ENCODE measurements at regions not wholly inside any gene's neighbourhood (a gene's known extent, or its start where the extent isn't known, plus 50 kb on each side); places are given as distances from the start of the nearest gene placed in this dataset.

DNA sequence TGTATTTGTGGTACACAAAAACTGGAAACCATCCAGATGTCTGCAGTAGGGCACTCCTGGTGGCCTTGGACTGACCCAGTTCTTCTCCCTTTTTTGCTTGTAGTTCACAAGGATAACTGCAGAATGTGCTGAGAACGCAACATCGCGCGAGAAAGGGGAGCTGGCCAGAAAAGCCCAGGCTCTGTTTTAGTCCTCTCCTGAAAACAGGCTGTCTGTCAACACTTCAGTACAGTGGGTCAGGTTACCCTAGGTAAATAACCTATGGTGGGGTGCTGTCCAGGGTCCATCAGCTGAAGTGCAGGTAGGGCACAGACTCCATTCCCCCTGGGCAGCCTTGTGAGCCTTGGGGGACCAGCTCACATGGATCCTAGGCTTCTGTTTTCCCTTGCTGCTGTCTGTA is 495.8 kb downstream of the MDFIC start:
- DNase-seq = no peak
- H3K27me3 Mint-ChIP-seq (ENCODE audit: low read depth) = no peaks in the 10 kb centered on the region
- no peak overlapping the region for H3K27ac Mint-ChIP-seq
- H3K36me3 Mint-ChIP-seq (ENCODE audit: insufficient read depth in 2 of 2) = no peaks in the 10 kb centered on the region
- no peaks in the 10 kb centered on the region for H3K4me1 Mint-ChIP-seq (ENCODE audit: low read depth)
- no peak for ATAC-seq (replicated peaks in 1 of 2)
- H3K4me3 Mint-ChIP-seq = no peak overlapping the region
- H3K9me3 Mint-ChIP-seq = no peaks in the 10 kb centered on the region

DNA sequence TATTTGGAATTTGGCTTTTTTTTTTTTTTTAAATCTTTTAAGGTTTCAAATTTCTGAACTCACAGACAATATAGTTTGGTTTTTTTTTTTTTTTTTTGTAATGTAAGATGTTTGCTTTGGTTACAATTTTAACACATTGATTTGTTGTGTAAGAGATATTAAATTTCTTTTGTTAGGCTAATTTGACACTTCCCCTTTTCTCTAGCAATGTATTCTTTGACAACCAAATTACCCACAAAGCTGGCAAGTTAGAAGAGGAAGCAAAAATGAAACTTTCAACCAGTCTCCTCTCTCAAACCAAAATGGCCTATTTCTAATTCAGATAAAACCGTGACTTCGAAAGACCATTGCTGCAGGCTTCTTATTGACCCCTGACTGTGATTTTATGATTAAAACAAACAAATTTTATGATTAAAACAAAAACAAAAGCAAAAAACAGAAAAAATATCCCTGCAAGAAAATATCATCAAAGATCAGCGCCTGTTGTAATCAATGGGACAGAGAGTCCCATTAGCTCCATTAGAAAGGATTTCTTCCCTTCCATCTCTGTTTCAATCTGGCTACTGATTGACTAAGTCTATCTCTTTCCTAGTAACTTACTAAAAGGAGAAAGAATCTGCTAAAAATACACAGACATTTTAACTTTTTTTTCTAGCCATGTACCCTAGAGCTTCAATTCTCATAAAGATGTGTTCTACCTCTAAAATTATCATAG is 489.2 kb downstream of the MDFIC start:
- Mint-ChIP-seq H3K27me3 (ENCODE audit: low read depth) (no peaks in the 10 kb centered on the region), H3K27ac (no peak overlapping the region), H3K9me3 (no peaks in the 10 kb centered on the region), H3K4me3 (no peak overlapping the region), H3K36me3 (ENCODE audit: insufficient read depth in 2 of 2) (no peaks in the 10 kb centered on the region), H3K4me1 (ENCODE audit: low read depth) (no peaks in the 10 kb centered on the region)
- ATAC-seq (replicated peaks in 1 of 2) (no peak), DNase-seq (no peak)

DNA sequence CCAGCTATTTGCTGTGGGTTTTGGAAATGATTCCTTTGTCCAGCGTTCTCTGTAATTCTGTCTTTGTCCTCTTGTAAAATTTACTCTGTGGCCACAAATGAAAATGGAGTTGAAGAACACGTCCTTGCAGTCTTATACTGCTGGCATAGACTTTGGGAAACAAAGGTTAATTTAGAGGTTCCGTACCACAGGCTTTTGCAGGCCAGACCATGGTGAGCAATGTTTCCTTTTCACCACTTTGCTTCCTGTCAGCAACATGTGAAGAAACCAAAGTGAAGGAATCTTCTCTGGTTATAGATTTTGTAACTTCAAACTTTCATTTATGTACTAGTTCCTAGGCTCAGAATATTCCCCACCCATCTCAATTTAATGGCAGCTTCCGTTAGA is 488.5 kb downstream of the MDFIC start:
- DNase-seq (no peak), ATAC-seq (replicated peaks in 1 of 2) (no peak)
- no peaks in the 10 kb centered on the region for H3K4me1 Mint-ChIP-seq (ENCODE audit: low read depth)
- no peaks in the 10 kb centered on the region for H3K9me3 Mint-ChIP-seq
- H3K36me3 Mint-ChIP-seq (ENCODE audit: insufficient read depth in 2 of 2) = no peaks in the 10 kb centered on the region
- H3K27ac Mint-ChIP-seq = no peak overlapping the region
- no peak overlapping the region for H3K4me3 Mint-ChIP-seq
- no peaks in the 10 kb centered on the region for H3K27me3 Mint-ChIP-seq (ENCODE audit: low read depth)

DNA sequence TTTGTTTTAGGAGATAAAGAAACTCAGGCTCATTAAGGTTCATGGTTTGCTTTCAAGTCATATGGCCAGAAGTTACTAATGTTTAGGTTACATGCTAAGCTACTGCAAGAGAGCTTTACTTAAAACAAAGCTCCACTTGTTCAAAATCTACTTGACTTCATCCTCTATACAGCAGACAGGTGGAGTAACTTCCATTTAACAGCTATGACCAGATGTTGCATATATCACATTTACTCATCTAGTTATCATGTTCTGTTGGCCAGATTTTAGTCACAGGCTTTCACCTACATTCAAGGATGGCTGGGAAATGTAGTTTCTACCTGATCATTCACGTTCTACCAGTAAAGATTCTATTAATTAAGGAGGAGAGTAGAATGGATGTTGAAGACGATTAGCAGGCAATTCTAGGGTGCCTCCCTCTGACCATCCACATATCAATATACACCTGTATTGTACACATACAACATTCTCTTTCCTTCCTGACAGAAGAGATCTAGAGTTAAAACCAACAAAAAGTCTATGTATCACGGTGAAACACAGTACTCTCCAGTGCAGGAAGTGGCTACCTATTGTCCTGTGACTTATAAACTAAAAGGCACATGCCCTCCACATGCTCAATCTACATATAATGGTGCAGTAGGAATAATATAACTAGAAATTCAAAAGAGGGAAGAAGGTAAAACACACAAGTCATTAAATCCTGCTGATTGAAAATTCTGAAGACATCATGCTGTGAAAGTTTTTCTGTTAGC is 488.0 kb downstream of the MDFIC start:
- peak overlapping the region; percentile 12 for H3K27ac Mint-ChIP-seq
- no peak overlapping the region for H3K4me3 Mint-ChIP-seq
- no peaks in the 10 kb centered on the region for H3K36me3 Mint-ChIP-seq (ENCODE audit: insufficient read depth in 2 of 2)
- H3K9me3 Mint-ChIP-seq = no peaks in the 10 kb centered on the region
- H3K4me1 Mint-ChIP-seq (ENCODE audit: low read depth) = no peaks in the 10 kb centered on the region
- ATAC-seq (replicated peaks in 1 of 2) = no peak
- no peak for DNase-seq
- no peaks in the 10 kb centered on the region for H3K27me3 Mint-ChIP-seq (ENCODE audit: low read depth)

- H3K36me3 Mint-ChIP-seq (ENCODE audit: insufficient read depth in 2 of 2) = no peaks in the 10 kb centered on the region
- DNase-seq (no peak), ATAC-seq (replicated peaks in 1 of 2) (no peak)
- no peak overlapping the region for H3K4me3 Mint-ChIP-seq
- no peaks in the 10 kb centered on the region for H3K4me1 Mint-ChIP-seq (ENCODE audit: low read depth)
- peaks cover 2% of the 10 kb centered on the region in 2 donors for H3K9me3 Mint-ChIP-seq
- peaks cover 5% of the 10 kb centered on the region for H3K27me3 Mint-ChIP-seq (ENCODE audit: low read depth)
- no peak overlapping the region for H3K27ac Mint-ChIP-seq
Measured at GRCh38 chr7:115406219-115406618, 484.3 kb downstream of the MDFIC start.

GRCh38 chr7:115387137-115387536 is 465.2 kb downstream of the MDFIC start:
- H3K4me1 Mint-ChIP-seq (ENCODE audit: low read depth) = no peaks in the 10 kb centered on the region
- H3K4me3 Mint-ChIP-seq = no peak overlapping the region
- DNase-seq (no peak), ATAC-seq (replicated peaks in 1 of 2) (no peak)
- no peak overlapping the region for H3K27ac Mint-ChIP-seq
- no peaks in the 10 kb centered on the region for H3K9me3 Mint-ChIP-seq
- H3K36me3 Mint-ChIP-seq (ENCODE audit: insufficient read depth in 2 of 2) = no peaks in the 10 kb centered on the region
- no peaks in the 10 kb centered on the region for H3K27me3 Mint-ChIP-seq (ENCODE audit: low read depth)

- no peaks in the 10 kb centered on the region for H3K4me1 Mint-ChIP-seq (ENCODE audit: low read depth)
- H3K9me3 Mint-ChIP-seq = no peaks in the 10 kb centered on the region
- H3K27ac Mint-ChIP-seq = no peak overlapping the region
- no peak for DNase-seq
- no peak overlapping the region for H3K4me3 Mint-ChIP-seq
- H3K27me3 Mint-ChIP-seq (ENCODE audit: low read depth) = peaks cover 6% of the 10 kb centered on the region
- no peaks in the 10 kb centered on the region for H3K36me3 Mint-ChIP-seq (ENCODE audit: insufficient read depth in 2 of 2)
- ATAC-seq (replicated peaks in 1 of 2) = no peak
Measured at GRCh38 chr7:115379321-115379720, 457.4 kb downstream of the MDFIC start.

DNA sequence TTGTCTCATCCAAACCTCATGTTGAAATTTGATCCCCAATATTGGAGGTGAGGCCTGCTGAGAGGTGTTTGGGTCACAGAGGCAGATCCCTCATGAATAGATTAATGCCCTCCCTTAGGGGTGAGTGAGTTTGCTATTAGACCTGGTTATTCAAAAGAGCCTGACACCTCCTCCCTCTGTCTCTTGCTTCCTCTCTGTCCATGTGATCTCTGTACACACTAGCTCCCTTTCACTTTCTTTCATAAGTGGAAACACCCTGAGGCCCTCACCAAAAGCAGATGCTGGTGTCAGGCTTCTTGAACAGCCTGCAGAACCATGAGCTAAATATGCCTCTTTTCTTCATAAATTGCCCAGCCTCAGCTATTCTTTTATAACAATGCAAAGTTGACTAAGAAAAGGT is 447.1 kb downstream of the MDFIC start:
- no peaks in the 10 kb centered on the region for H3K27me3 Mint-ChIP-seq (ENCODE audit: low read depth)
- H3K36me3 Mint-ChIP-seq (ENCODE audit: insufficient read depth in 2 of 2) = no peaks in the 10 kb centered on the region
- DNase-seq (no peak), ATAC-seq (replicated peaks in 1 of 2) (no peak)
- H3K4me3 Mint-ChIP-seq = no peak overlapping the region
- no peak overlapping the region for H3K27ac Mint-ChIP-seq
- H3K9me3 Mint-ChIP-seq = peaks cover 0 to 3% of the 10 kb centered on the region in 2 donors
- H3K4me1 Mint-ChIP-seq (ENCODE audit: low read depth) = no peaks in the 10 kb centered on the region

- Mint-ChIP-seq H3K27me3 (ENCODE audit: low read depth) (no peaks in the 10 kb centered on the region), H3K27ac (no peak overlapping the region), H3K4me1 (ENCODE audit: low read depth) (no peaks in the 10 kb centered on the region), H3K4me3 (no peak overlapping the region), H3K36me3 (ENCODE audit: insufficient read depth in 2 of 2) (no peaks in the 10 kb centered on the region), H3K9me3 (peaks cover 0 to 3% of the 10 kb centered on the region in 2 donors)
- DNase-seq = no peak
- no peak for ATAC-seq (replicated peaks in 1 of 2)
Measured at GRCh38 chr7:115363916-115364315, 442.0 kb downstream of the MDFIC start.

DNA sequence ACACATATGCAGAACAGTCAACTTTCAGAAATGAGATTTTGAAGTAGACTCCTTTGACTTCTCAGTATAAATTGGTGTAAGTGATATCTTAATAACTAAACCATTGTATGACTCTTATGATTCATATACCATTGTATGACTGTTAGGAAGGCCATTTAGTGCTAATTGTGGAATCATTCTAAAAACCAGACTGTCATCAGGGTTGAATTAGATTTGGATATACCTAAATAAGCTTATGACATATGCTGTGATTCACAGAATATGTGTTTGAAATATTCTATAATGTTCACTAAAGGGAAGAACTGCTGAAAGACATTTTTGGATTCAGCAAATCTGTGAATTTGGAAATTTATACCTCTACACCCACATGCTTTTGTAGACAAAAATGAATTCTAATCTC is 438.1 kb downstream of the MDFIC start:
- DNase-seq = no peak
- H3K27ac Mint-ChIP-seq = no peak overlapping the region
- no peaks in the 10 kb centered on the region for H3K36me3 Mint-ChIP-seq (ENCODE audit: insufficient read depth in 2 of 2)
- H3K4me1 Mint-ChIP-seq (ENCODE audit: low read depth) = no peaks in the 10 kb centered on the region
- H3K9me3 Mint-ChIP-seq = no peaks in the 10 kb centered on the region
- H3K27me3 Mint-ChIP-seq (ENCODE audit: low read depth) = no peaks in the 10 kb centered on the region
- ATAC-seq (replicated peaks in 1 of 2) = no peak
- H3K4me3 Mint-ChIP-seq = no peak overlapping the region

GRCh38 chr7:115359119-115359518 is 437.2 kb downstream of the MDFIC start:
- ATAC-seq (replicated peaks in 1 of 2) (no peak), DNase-seq (no peak)
- Mint-ChIP-seq H3K27me3 (ENCODE audit: low read depth) (no peaks in the 10 kb centered on the region), H3K4me1 (ENCODE audit: low read depth) (no peaks in the 10 kb centered on the region), H3K27ac (no peak overlapping the region), H3K36me3 (ENCODE audit: insufficient read depth in 2 of 2) (no peaks in the 10 kb centered on the region), H3K4me3 (no peak overlapping the region), H3K9me3 (no peaks in the 10 kb centered on the region)

- no peaks in the 10 kb centered on the region for H3K4me1 Mint-ChIP-seq (ENCODE audit: low read depth)
- H3K36me3 Mint-ChIP-seq (ENCODE audit: insufficient read depth in 2 of 2) = no peaks in the 10 kb centered on the region
- ATAC-seq (replicated peaks in 1 of 2) = no peak
- no peaks in the 10 kb centered on the region for H3K27me3 Mint-ChIP-seq (ENCODE audit: low read depth)
- no peaks in the 10 kb centered on the region for H3K9me3 Mint-ChIP-seq
- no peak overlapping the region for H3K27ac Mint-ChIP-seq
- H3K4me3 Mint-ChIP-seq = no peak overlapping the region
- DNase-seq = no peak
Measured at GRCh38 chr7:115357703-115357999, 435.8 kb downstream of the MDFIC start.

DNA sequence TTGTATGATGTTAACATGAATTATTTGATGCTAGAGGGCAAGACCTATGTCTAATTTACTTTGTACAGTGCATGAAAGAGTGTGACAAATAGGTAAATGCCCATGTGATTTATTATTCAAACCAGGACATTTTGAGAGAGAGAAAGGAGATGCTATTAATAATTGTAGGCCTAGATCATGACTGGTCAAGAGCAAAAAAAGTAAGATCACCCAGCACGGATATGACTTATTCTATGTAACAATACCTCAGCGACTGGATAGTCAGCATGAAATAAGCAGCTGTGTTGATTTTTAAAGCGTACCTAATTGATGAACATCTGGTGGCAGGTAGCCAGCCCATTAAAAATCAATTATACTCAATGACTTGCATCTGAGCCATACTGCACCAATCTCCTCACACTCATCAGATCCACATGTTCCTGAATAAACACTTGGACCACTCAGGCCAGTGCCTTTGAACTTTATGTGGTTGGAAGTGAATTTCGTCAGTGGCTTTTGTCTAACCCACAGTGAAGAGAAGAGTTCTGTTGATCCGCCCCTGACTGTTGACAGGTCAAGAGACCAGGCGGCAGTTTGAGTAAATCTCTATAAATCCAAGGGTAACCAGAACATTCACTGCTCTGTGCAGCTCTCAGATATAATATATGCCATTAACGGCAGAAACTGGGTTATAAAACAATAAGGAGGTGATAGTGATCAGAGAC is 435.3 kb downstream of the MDFIC start:
- Mint-ChIP-seq H3K9me3 (no peaks in the 10 kb centered on the region), H3K4me1 (ENCODE audit: low read depth) (no peaks in the 10 kb centered on the region), H3K36me3 (ENCODE audit: insufficient read depth in 2 of 2) (no peaks in the 10 kb centered on the region), H3K27me3 (ENCODE audit: low read depth) (no peaks in the 10 kb centered on the region), H3K4me3 (no peak overlapping the region), H3K27ac (no peak overlapping the region)
- ATAC-seq (replicated peaks in 1 of 2) = no peak
- DNase-seq = no peak
